ENCODE measurements at regions not wholly inside any gene's neighbourhood (a gene's known extent, or its start where the extent isn't known, plus 50 kb on each side); places are given as distances from the start of the nearest gene placed in this dataset.
A peak's percentile ranks its signal among the peaks of the same experiment; 100 is the strongest.
"Not testable (repeated sequence)": the region's sequence is repeated elsewhere in the genome, so short reads cannot be mapped to it uniquely, and the experiment has no call there.

DNA sequence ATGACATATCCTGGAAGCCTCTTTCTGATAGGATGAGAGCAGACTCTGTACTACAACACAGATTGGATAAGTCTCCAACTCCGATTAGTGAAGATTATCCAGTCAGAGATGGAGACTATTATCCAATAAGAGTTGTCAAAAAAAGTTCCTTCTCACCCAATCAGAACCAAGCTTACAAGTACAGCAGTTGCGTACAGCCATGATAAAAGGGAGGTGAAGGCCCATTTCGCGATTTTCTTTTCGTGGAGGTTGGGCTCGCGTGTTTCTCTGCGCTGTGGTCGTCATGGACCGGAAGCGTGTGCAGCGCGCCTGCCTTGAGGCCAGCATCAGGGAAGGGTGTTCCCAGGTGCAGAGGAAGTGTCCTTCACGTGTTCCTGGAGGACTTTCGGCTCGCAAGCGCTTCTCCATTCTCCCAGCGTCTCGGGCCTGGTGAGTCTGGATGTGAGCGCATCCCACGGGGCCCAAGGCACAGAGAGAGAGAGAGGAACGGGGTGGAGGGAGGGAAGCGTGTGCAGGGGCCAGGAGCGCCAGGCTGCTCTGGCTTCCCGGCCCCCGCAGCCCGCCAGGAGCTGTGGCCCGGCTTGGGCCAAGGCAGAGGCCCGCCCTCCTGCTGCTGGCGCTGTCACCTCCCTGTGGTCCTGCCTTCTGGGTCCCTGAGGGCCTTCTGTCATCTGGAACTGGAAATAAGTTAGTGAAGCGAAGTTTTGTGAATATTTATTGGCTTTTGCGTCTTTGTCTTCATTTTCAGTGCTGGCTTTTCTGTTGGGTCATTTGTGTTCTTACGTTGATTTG is 53.9 kb downstream of the CDRT15L2 start:
- H2AFZ ChIP-seq (ENCODE audit: low read depth, low read length); H3K27ac ChIP-seq (ENCODE audit: low read length); H3K4me2 ChIP-seq (ENCODE audit: low read length); H3K27me3 ChIP-seq (ENCODE audit: insufficient read depth, low read depth, low read length); H3F3A ChIP-seq (ENCODE audit: insufficient read depth, low read length, poor library complexity, severe bottlenecking); H3K9me3 ChIP-seq (ENCODE audit: low read length); H3K9ac ChIP-seq (ENCODE audit: low read length); H3K36me3 ChIP-seq (ENCODE audit: insufficient read depth, low read length); H4K20me1 ChIP-seq (ENCODE audit: insufficient read depth); H3K9me2 ChIP-seq (ENCODE audit: insufficient read depth, low read length); H3K4me3 ChIP-seq (ENCODE audit: low read length); H3K79me2 ChIP-seq (replicated peaks; ENCODE audit: insufficient read depth, low read length): not testable (repeated sequence)

DNA sequence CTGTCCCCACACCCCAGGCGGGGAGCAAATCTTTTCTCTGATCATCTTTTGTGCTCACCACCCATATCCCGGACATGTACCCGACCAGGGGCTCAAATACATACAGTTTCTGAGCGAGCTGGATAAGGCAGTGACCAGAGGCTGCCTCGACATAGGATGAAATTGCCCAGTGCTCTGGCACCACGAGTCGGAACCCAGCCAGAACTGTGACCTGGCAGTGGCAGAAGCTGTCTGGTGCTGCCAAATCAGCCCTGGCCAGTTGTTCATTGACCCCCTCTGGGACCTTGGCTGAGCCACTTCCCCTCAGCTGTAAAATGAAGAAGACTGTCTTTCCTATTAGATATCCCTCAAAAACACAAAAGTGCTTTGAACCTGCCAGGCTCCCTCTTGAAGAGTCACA is 60.6 kb downstream of the CDRT15L2 start:
- H3K27me3 ChIP-seq (ENCODE audit: insufficient read depth, low read depth, low read length); H3K27ac ChIP-seq (ENCODE audit: low read length); H3F3A ChIP-seq (ENCODE audit: insufficient read depth, low read length, poor library complexity, severe bottlenecking); H3K9ac ChIP-seq (ENCODE audit: low read length); H2AFZ ChIP-seq (ENCODE audit: low read depth, low read length); H3K4me3 ChIP-seq (ENCODE audit: low read length); H3K36me3 ChIP-seq (ENCODE audit: insufficient read depth, low read length); H4K20me1 ChIP-seq (ENCODE audit: insufficient read depth); H3K4me2 ChIP-seq (ENCODE audit: low read length); H3K9me2 ChIP-seq (ENCODE audit: insufficient read depth, low read length); H3K9me3 ChIP-seq (ENCODE audit: low read length); H3K79me2 ChIP-seq (replicated peaks; ENCODE audit: insufficient read depth, low read length): not testable (repeated sequence)

DNA sequence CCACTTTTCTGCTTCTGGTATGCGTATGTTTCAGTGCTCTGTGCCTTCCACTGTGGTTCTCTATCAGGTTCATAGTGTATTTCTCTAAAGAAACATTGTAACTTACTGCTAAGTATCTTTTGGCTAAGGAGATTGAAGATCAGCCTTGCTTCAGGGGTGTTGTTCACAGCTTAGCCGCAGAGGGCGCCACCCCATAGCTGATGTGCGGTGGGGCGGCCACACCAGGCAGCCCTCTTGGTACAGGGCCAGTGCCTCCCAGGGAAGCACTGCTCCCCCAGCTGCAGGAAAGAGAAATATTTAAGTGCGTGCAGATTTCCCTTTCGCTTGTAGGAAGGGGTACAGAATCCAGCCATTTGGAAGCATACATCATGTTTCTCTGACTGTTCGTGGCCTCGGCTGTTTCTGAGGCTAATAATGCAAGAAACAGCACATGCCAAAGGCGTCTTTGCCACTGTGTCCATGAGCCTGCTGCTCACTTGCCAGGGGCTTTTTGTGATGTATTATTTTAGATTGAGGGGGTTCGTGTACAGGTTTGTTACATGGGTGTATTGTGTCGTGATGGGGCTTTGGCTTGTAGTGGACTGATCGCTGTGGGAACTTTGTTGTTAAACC is 67.2 kb downstream of the CDRT15L2 start:
- H3K9me3 ChIP-seq (ENCODE audit: low read length); H3K9me2 ChIP-seq (ENCODE audit: insufficient read depth, low read length); H3K79me2 ChIP-seq (replicated peaks; ENCODE audit: insufficient read depth, low read length); H3K36me3 ChIP-seq (ENCODE audit: insufficient read depth, low read length); H2AFZ ChIP-seq (ENCODE audit: low read depth, low read length); H4K20me1 ChIP-seq (ENCODE audit: insufficient read depth); H3K27ac ChIP-seq (ENCODE audit: low read length); H3K27me3 ChIP-seq (ENCODE audit: insufficient read depth, low read depth, low read length); H3F3A ChIP-seq (ENCODE audit: insufficient read depth, low read length, poor library complexity, severe bottlenecking); H3K4me2 ChIP-seq (ENCODE audit: low read length); H3K9ac ChIP-seq (ENCODE audit: low read length); H3K4me3 ChIP-seq (ENCODE audit: low read length): not testable (repeated sequence)
- TF ChIP-seq, protein P1, sequence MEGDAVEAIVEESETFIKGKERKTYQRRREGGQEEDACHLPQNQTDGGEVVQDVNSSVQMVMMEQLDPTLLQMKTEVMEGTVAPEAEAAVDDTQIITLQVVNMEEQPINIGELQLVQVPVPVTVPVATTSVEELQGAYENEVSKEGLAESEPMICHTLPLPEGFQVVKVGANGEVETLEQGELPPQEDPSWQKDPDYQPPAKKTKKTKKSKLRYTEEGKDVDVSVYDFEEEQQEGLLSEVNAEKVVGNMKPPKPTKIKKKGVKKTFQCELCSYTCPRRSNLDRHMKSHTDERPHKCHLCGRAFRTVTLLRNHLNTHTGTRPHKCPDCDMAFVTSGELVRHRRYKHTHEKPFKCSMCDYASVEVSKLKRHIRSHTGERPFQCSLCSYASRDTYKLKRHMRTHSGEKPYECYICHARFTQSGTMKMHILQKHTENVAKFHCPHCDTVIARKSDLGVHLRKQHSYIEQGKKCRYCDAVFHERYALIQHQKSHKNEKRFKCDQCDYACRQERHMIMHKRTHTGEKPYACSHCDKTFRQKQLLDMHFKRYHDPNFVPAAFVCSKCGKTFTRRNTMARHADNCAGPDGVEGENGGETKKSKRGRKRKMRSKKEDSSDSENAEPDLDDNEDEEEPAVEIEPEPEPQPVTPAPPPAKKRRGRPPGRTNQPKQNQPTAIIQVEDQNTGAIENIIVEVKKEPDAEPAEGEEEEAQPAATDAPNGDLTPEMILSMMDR (IDR thresholded peaks at IDR 0.05; ENCODE audit: poor library complexity, severe bottlenecking): peak; percentile 36

DNA sequence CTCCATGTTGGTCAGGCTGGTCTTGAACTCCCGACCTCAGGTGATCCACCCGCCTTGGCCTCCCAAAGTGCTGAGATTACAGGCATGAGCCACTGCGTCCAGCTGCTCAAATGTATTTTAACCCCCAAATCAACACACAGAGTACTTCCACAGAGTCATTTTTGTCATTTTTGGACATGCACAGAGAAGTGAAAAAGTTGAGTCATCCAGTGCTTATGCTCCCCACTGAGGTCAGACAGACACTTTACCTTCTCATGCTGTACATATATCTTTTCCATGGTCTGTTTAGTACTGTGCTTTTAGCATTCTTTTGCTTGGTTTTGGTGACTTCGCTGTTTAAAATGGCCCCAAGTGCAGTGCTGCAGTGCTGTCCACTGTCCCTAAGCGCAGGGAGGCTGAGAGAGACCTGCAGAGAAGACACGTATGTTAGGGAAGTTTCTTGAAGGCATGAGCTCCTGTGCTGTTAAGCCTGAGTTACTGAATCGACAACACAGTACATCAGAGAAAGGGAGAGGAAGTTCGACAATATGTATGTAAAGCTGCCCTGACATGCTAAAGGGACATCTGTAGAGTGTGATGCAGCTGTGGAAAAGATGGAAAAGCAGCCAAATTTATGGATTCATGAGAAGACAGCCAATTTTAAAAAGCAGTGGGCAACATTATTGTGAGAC is 69.7 kb downstream of the CDRT15L2 start:
- not testable (repeated sequence) for H3K9me3 ChIP-seq (ENCODE audit: low read length); H3K79me2 ChIP-seq (replicated peaks; ENCODE audit: insufficient read depth, low read length); H3K27ac ChIP-seq (ENCODE audit: low read length); H3K9ac ChIP-seq (ENCODE audit: low read length); H3F3A ChIP-seq (ENCODE audit: insufficient read depth, low read length, poor library complexity, severe bottlenecking); H4K20me1 ChIP-seq (ENCODE audit: insufficient read depth); H2AFZ ChIP-seq (ENCODE audit: low read depth, low read length); H3K4me2 ChIP-seq (ENCODE audit: low read length); H3K4me3 ChIP-seq (ENCODE audit: low read length); H3K9me2 ChIP-seq (ENCODE audit: insufficient read depth, low read length); H3K27me3 ChIP-seq (ENCODE audit: insufficient read depth, low read depth, low read length); H3K36me3 ChIP-seq (ENCODE audit: insufficient read depth, low read length)

DNA sequence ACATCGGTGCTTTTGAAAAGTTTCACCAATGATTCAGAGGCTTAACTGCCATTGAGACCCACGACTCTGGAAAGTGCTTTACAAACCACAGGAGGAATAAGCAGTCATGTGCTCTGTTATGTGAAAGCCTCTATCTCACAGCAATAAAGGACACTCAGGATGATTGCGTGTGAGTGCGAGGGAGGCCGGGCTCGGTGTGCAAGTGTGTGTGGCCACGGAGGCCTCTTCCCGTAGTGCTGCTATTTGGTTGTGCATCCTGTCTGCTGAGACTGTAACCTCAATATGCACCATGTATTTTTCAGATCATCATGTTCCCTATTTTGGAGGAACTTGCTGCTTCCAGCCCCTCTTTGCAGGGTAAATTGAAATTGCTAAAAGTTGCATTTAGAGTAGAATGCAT is 71.5 kb downstream of the CDRT15L2 start:
- not testable (repeated sequence) for H3K9me3 ChIP-seq (ENCODE audit: low read length); H4K20me1 ChIP-seq (ENCODE audit: insufficient read depth); H3K4me3 ChIP-seq (ENCODE audit: low read length); H3K36me3 ChIP-seq (ENCODE audit: insufficient read depth, low read length); H3K27me3 ChIP-seq (ENCODE audit: insufficient read depth, low read depth, low read length); H2AFZ ChIP-seq (ENCODE audit: low read depth, low read length); H3K79me2 ChIP-seq (replicated peaks; ENCODE audit: insufficient read depth, low read length); H3K4me2 ChIP-seq (ENCODE audit: low read length); H3K9me2 ChIP-seq (ENCODE audit: insufficient read depth, low read length); H3F3A ChIP-seq (ENCODE audit: insufficient read depth, low read length, poor library complexity, severe bottlenecking); H3K27ac ChIP-seq (ENCODE audit: low read length); H3K9ac ChIP-seq (ENCODE audit: low read length)

DNA sequence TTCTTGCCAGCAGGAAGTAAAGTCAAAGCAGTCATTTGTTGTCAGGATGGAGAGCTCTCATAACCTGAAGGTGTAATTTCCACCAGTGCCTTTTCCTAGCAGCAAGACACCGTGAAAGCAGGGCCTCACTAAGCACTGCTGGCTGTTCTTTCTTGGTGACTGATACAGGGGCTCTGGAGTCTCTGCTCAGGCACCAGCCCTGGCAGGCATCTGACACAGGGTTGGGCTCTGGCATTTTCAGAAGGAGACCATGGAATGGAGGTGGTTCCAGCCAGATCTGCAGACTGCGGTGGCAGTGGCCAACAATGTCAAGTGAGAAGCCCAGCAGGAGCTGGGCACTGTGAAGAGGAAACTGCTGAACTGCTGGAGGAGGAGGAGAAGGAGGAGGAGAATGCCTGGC is 72.2 kb downstream of the CDRT15L2 start:
- H3K27ac ChIP-seq (ENCODE audit: low read length); H3K9ac ChIP-seq (ENCODE audit: low read length); H3K4me3 ChIP-seq (ENCODE audit: low read length); H3K27me3 ChIP-seq (ENCODE audit: insufficient read depth, low read depth, low read length); H3K36me3 ChIP-seq (ENCODE audit: insufficient read depth, low read length); H4K20me1 ChIP-seq (ENCODE audit: insufficient read depth); H3K79me2 ChIP-seq (replicated peaks; ENCODE audit: insufficient read depth, low read length); H2AFZ ChIP-seq (ENCODE audit: low read depth, low read length); H3F3A ChIP-seq (ENCODE audit: insufficient read depth, low read length, poor library complexity, severe bottlenecking); H3K9me2 ChIP-seq (ENCODE audit: insufficient read depth, low read length); H3K4me2 ChIP-seq (ENCODE audit: low read length); H3K9me3 ChIP-seq (ENCODE audit: low read length): not testable (repeated sequence)

DNA sequence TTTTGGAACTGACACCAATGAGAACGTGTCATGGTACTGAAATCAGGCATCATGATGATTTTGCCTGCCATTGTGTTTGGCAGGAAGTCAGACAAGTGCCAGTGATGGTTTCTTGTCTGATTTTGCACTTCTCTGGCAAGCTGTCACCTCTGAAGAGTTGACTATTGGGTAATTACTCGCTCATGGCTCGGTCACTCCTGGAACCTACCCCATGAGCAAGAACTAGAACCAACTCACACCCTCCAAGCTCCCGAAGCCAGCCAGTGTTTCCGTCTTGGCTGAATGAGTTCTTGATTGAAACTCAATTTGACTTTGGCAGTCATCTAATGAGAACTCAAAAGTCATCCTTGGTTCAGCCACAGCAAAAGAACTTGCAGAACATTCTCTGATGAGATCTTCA is 73.9 kb downstream of the CDRT15L2 start:
- H3K9me3 ChIP-seq (ENCODE audit: low read length); H2AFZ ChIP-seq (ENCODE audit: low read depth, low read length); H4K20me1 ChIP-seq (ENCODE audit: insufficient read depth); H3K4me2 ChIP-seq (ENCODE audit: low read length); H3K27me3 ChIP-seq (ENCODE audit: insufficient read depth, low read depth, low read length); H3F3A ChIP-seq (ENCODE audit: insufficient read depth, low read length, poor library complexity, severe bottlenecking); H3K4me3 ChIP-seq (ENCODE audit: low read length); H3K79me2 ChIP-seq (replicated peaks; ENCODE audit: insufficient read depth, low read length); H3K9me2 ChIP-seq (ENCODE audit: insufficient read depth, low read length); H3K36me3 ChIP-seq (ENCODE audit: insufficient read depth, low read length); H3K27ac ChIP-seq (ENCODE audit: low read length); H3K9ac ChIP-seq (ENCODE audit: low read length): not testable (repeated sequence)

Data from neural cell (in vitro differentiated cells).